ENCODE measurements at regions not wholly inside any gene's neighbourhood (a gene's known extent, or its start where the extent isn't known, plus 50 kb on each side); places are given as distances from the start of the nearest gene placed in this dataset.
"Not testable (repeated sequence)": the region's sequence is repeated elsewhere in the genome, so short reads cannot be mapped to it uniquely, and the experiment has no call there.

DNA sequence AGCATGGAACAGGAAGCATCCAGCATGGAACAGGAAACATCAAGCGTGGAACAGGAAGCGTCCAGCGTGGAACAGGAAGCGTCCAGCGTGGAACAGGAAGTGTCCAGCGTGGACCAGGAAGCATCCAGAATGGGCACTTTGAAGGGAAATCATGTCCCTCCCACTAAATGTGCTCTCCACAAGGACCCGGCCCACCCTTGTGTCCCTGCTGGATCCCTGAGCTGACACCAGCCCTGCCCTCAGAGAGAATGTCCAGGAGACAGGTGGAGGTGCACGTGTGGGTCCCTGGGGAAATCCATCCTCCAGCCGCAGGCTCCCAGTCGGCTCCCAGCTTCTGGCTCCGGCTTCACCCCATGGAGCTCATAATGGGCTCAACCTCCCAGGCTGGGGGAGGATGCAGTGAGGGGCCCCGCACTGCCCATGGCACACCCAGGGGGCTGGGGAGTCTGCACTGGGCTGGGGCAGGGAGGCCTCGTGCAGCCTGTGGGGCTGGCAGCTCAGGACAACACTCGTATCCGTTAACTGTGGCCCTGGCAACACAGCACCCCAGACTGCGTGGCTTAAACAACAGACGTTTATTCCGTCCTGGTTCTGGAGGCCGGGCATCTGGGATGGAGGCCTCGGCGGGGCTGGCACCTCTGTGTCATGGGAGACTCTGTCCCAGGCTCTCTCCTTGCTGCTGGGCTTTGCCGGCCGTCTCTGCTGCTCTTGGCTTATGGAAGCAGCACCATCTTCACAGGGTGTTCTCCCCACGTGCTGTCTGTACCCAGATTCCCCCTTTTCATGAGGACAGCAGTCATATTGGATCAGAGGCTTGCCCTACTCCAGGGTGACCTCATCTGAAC is 104.8 kb downstream of the TMEM121 start:
- TF ChIP-seq, protein P1, sequence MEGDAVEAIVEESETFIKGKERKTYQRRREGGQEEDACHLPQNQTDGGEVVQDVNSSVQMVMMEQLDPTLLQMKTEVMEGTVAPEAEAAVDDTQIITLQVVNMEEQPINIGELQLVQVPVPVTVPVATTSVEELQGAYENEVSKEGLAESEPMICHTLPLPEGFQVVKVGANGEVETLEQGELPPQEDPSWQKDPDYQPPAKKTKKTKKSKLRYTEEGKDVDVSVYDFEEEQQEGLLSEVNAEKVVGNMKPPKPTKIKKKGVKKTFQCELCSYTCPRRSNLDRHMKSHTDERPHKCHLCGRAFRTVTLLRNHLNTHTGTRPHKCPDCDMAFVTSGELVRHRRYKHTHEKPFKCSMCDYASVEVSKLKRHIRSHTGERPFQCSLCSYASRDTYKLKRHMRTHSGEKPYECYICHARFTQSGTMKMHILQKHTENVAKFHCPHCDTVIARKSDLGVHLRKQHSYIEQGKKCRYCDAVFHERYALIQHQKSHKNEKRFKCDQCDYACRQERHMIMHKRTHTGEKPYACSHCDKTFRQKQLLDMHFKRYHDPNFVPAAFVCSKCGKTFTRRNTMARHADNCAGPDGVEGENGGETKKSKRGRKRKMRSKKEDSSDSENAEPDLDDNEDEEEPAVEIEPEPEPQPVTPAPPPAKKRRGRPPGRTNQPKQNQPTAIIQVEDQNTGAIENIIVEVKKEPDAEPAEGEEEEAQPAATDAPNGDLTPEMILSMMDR (IDR thresholded peaks at IDR 0.05) = not testable (repeated sequence)
- not testable (repeated sequence) for TF ChIP-seq POLR2A, POLR2AphosphoS5, EP300 (IDR thresholded peaks at IDR 0.05)
